ENCODE measurements at regions not wholly inside any gene's neighbourhood (a gene's known extent, or its start where the extent isn't known, plus 50 kb on each side); places are given as distances from the start of the nearest gene placed in this dataset.
A peak's percentile ranks its signal among the peaks of the same experiment; 100 is the strongest.

DNA sequence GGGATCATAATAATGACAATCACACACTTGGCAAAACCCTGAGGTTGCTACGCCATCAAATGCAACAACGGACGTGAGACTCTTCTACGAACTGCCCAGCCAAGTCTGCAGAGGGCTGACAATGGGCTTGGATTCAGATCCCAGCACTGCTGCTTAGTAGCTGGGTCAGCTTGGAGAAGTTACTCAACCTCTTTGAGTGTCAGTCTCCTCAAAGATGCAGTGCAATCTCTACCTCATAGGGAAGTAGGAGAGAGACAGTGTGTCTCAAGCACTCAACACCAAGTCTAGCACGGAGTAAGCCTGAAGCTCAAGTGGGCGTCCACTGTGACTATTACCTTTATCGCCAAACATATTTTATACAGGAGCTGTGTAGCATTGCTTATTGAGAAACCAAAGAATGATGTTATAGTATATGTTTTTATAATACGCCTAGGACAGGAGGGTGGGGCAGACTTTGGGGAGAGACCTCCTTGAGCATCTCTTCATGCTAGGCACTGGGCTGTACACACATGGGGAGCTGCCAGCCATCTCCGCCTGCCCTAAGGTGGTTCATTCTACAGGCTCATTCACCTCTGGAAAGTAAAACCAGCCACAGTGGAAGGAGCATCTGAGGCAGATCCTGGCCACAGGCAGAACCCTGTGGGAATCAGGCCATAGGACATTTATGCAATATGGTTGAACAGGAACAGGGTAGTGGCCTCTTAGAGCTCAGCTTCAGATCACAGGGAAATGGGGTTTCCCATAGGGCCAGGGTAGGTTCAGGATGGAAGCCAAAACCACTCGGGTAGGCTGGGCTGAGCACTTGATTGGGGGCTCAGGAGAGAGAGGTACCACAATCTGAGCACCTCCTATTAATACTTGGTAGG lies 160.2 kb downstream of the MRPL14 start:
- in situ Hi-C loops (cut with MboI; ENCODE audit: low sequenced_read_pairs): no loop called here
- Histone ChIP-seq H3K4me1 (no peaks in the 10 kb centered on the region), H3K9me3 (no peaks in the 10 kb centered on the region), H3K36me3 (replicated peaks) (no peaks in the 10 kb centered on the region), H3K4me3 (no peak overlapping the region), H3K27me3 (ENCODE audit: low read depth) (no peaks in the 10 kb centered on the region)
- DNase-seq (ENCODE audit: low spot score in 2 of 2): no peak

DNA sequence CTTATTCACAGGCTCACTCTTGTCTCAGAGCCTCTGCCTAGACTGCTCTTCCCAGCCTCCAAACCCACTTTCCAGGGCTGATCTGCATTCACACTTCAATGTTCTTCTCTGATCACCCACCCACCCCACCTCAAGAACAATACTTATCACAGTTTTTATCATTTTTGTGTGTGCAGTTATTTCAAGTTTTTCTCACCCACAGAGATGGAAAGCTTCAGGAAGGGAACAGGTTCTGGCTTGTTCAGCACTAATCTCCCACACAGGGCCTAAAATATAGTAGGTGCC lies 160.9 kb downstream of the MRPL14 start:
- H3K4me1 ChIP-seq: no peaks in the 10 kb centered on the region
- no peak overlapping the region for H3K4me3 ChIP-seq

DNA sequence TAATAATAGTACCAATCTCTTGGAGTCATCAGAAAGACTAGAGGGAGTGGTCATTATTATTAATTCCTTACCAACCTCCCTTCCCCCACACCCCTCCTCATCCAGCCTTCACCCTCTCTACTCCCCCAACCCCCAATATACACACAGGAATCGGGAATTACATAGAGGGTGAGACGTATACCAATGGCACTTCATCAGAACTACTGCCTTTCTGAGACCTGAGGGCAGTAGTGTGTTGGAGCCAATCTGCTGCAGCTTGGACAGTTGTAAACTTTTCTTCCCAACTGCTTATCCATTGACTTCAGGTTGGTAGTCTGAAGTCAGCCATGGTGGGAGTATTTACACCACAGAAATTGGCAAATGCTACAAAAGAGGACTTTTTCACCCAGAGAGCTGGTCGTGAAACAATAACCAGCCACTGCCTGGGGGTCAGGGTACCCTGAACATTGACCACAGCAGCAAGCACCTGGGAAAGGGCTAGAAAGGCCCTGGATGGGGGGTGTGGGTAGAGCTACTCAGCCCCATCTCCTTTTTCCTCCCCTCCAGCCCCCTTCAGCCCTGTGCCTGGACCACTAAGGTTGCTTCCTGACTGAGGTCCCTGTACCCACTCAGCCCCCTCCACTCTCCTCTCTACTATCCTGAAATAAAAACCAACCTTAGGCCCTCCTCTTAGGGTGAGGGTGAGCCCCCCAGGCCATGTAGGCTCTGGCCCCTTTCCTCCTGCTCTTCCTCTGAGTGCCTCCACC lies 161.5 kb downstream of the MRPL14 start:
- H3K9me3 ChIP-seq: no peaks in the 10 kb centered on the region
- H3K4me3 ChIP-seq: no peak overlapping the region
- 0 out of 2 replicates have a peak, but pooled peaks cover 2% of the 10 kb centered on the region for H3K27me3 ChIP-seq (ENCODE audit: low read depth)
- in situ Hi-C loops (cut with MboI; ENCODE audit: low sequenced_read_pairs): no loop called here
- H3K36me3 ChIP-seq (replicated peaks): no peaks in the 10 kb centered on the region
- DNase-seq (ENCODE audit: low spot score in 2 of 2): no peak
- no peaks in the 10 kb centered on the region for H3K4me1 ChIP-seq

More for the DNA sequence above, 160.9 kb downstream of the MRPL14 start:
- no peak for DNase-seq (ENCODE audit: low spot score in 2 of 2)
- in situ Hi-C loops (cut with MboI; ENCODE audit: low sequenced_read_pairs): no loop called here
- Histone ChIP-seq H3K9me3 (no peaks in the 10 kb centered on the region), H3K36me3 (replicated peaks) (no peaks in the 10 kb centered on the region), H3K27me3 (ENCODE audit: low read depth) (0 out of 2 replicates have a peak, but pooled peaks cover 2% of the 10 kb centered on the region)

DNA sequence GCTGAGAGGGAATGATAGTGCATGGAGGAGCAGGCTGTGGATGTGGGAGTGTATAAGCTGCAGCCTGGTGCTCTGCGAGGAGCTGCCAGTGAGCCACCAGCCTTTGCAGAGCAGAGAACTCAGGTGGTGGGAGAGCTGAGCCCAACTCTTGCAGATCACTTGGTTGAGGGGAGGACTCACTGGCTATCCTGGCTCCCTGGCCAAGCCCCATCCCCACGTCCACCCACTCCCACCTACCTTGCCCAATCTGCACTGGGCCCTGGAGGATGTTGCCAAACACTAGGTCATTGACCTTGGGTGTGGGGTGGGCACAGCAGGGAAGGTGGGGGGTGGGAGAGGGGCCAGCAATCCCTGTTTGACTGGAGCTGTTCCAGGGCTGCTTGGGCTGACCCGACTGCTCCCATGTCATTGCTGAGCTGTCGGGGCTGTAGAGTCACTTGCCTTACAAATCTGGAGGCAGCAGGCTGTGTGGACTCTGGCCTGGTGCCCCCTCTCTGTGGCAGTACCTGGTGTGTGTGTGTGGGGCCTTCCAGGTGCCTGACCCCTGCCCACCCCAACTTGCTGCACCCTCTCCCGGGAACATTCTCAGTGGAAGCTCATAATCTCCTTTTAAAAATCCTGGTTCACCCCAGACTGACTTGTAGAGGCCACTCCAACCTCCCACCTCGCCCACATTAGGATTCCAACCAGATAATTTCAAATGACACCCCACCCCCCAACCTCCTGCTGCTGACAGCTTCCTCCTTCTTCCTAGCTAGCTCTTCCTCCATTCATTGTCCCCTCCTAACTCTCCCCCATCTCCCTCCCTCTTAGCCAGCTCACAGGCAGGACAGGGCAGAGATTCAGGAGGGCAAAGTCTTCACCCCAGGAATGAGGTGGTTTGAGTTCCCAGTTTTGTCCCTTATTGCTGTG lies 162.3 kb downstream of the MRPL14 start:
- no peaks in the 10 kb centered on the region for H3K9me3 ChIP-seq
- in situ Hi-C loops (cut with MboI; ENCODE audit: low sequenced_read_pairs): no loop called here
- DNase-seq (ENCODE audit: low spot score in 2 of 2): no peak
- no peaks in the 10 kb centered on the region for H3K36me3 ChIP-seq (replicated peaks)
- no peaks in the 10 kb centered on the region for H3K4me1 ChIP-seq
- H3K4me3 ChIP-seq: no peak overlapping the region
- 0 out of 2 replicates have a peak, but pooled peaks cover 2% of the 10 kb centered on the region for H3K27me3 ChIP-seq (ENCODE audit: low read depth)

DNA sequence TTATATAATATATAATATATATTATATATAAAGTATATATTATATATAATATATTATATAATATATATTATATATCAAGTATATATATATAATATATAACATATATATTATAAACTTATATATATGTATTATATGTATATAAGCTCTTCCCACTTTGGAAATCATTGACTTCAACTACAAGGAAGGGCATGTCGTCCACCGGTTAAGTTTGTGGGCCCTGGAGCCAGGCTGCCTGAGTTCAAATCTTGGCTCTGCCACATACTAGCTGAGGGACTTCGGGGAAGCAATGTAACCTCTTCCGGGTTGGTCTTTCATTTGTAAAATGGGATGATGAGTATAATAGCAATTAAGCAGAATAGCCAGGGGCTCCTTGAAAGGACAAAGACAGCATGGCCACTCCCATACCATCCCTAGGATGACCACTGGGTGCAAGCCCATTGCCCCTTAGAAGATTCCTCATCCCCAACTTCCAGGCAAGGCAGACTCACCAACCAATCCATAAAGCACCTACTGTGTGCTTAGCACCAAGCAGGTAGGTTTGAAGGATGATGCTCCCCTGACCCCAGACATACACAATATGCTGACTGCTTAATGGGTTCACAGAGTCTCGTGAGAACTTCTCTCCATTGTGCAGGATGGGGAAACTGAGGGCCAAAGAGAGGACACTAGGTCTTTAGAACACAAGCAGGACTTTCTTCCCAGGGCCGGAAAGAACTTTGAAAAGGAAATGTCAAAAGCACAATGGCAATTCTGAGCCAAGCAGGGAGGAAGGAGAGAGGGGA lies 163.2 kb downstream of the MRPL14 start:
- in situ Hi-C loops (cut with MboI; ENCODE audit: low sequenced_read_pairs): no loop called here
- Histone ChIP-seq H3K27me3 (ENCODE audit: low read depth) (peaks cover 2% of the 10 kb centered on the region; the same call in 1 of the 2 replicates), H3K4me1 (no peaks in the 10 kb centered on the region), H3K4me3 (no peak overlapping the region), H3K36me3 (replicated peaks) (no peaks in the 10 kb centered on the region), H3K9me3 (no peaks in the 10 kb centered on the region)
- no peak for DNase-seq (ENCODE audit: low spot score in 2 of 2)

DNA sequence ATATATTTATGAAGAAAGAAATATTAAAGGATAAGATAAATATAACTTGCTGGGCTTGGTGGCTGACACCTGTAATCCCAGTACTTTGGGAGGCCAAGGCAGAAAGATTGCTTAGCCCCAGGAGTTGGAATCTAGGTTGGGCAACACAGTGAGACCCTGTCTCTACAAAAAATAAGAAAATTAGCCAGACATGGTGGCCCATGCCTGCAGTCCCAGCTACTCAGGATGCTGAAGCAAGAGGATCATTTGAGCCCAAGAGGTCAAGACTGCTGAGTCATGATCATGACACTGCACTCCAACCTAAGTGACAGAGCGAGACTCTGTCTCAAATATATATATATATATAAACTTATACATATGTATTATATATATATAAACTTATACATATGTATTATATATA lies 164.0 kb downstream of the MRPL14 start:
- Histone ChIP-seq H3K27me3 (ENCODE audit: low read depth) (peaks cover 2% of the 10 kb centered on the region; the same call in 1 of the 2 replicates), H3K9me3 (no peaks in the 10 kb centered on the region), H3K4me1 (no peaks in the 10 kb centered on the region), H3K36me3 (replicated peaks) (no peaks in the 10 kb centered on the region), H3K4me3 (no peak overlapping the region)
- no peak for DNase-seq (ENCODE audit: low spot score in 2 of 2)
- in situ Hi-C loops (cut with MboI; ENCODE audit: low sequenced_read_pairs): no loop called here

DNA sequence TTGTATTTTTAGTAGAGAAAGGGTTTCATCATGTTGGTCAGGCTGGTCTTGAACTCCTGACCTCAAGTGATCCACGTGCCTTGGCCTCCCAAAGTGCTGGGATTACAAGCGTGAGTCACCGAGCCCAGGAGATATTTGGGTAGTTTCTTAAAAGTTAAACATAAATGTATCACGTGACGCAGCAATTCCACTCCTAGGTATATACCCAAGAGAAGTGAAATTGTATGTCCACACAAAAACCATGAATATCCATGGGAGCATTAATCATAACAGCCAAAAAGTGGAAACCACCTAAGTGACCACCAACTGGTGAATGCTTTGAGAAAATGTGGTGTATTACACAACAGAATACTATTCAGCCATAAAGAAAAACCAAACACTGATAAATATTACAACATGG lies 164.8 kb downstream of the MRPL14 start:
- no peak overlapping the region for H3K4me3 ChIP-seq
- in situ Hi-C loops (cut with MboI; ENCODE audit: low sequenced_read_pairs): no loop called here
- DNase-seq (ENCODE audit: low spot score in 2 of 2): no peak
- H3K9me3 ChIP-seq: no peaks in the 10 kb centered on the region
- H3K4me1 ChIP-seq: no peaks in the 10 kb centered on the region
- peaks cover 2% of the 10 kb centered on the region; the same call in 1 of the 2 replicates for H3K27me3 ChIP-seq (ENCODE audit: low read depth)
- H3K36me3 ChIP-seq (replicated peaks): no peaks in the 10 kb centered on the region

DNA sequence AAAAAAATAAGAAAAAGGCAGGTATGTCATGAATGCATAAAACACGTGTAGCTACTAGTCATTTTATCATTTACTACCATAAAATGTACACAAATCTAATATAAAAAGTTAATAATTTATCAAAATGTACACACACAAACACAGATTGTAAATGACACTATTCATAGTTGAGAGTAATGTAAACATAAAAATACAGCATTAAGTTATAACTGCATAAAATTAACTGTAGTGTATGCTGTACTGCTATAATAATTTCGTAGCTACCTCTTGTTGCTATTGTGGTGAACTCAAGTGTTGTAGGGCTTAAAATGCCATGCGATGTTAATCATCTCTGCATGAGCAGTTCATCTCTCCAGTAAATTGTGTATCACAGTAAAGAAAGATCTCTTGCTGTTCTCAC lies 170.0 kb downstream of the MRPL14 start:
- no peak for DNase-seq (ENCODE audit: low spot score in 2 of 2)
- in situ Hi-C loops (cut with MboI; ENCODE audit: low sequenced_read_pairs): no loop called here
- Histone ChIP-seq H3K4me3 (no peak overlapping the region), H3K9me3 (no peaks in the 10 kb centered on the region), H3K4me1 (no peaks in the 10 kb centered on the region), H3K27me3 (ENCODE audit: low read depth) (peaks cover 2% of the 10 kb centered on the region), H3K36me3 (replicated peaks) (no peaks in the 10 kb centered on the region)

DNA sequence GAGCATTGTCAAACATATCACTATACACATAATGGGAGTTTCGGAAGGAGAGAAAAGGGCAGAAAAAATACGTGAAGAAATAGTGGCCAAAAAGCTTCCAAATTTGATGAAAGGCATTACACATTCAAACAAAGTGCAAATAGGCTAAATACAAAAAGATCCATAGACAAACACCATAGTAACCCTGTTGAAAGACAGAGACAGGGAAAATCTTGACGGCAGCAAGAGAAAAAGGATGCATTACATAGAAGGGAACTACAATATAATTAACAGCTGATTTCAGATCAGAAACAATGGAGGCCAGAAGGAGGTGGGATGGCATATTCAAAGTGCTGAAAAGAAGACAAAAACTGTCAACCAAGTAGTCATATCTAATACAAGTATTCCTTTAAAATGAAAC lies 170.8 kb downstream of the MRPL14 start:
- H3K9me3 ChIP-seq: no peaks in the 10 kb centered on the region
- DNase-seq (ENCODE audit: low spot score in 2 of 2): no peak
- in situ Hi-C loops (cut with MboI; ENCODE audit: low sequenced_read_pairs): no loop called here

DNA sequence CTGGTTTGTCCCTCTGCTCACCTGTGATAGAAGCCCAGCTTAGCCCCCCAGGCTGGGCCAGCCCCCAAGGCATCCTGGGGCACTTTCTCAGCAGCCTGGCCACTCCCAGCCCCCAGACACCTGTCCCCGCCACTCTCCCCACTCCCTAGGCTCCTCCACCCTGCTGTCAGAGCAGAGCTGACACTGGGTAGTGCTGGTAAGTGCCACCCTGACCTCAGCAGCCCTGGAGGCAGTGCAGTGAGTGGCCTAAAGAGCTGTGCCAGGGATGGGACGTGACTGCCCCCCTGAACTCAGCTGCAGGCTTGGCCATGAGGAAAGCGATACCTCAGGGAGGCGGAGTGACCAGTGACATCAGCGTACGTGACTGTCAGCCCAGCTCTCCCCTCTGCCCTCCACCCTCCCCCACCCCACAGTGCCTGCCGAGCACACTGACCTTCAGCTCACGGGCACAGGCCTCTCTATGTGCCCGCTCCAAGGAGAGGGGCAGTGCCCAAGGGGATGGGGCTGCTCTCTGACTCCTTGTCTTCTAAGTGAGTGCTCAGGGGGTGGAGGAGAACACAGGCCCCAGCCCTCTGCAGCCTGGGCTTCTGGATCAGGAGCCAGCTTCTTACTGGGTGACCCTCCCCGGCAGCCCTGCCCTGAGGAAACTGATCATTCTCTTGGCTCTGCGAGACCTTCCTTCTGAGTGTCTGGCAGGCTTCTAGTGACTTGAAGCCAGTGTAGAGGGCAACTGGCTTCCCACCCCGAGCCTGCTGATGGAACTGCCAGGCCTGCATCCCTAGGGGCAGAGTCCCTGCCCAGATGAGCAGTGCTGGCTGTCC lies 172.7 kb downstream of the MRPL14 start:
- Histone ChIP-seq H3K27me3 (ENCODE audit: low read depth) (no peaks in the 10 kb centered on the region; the same call in none of the 2 replicates), H3K4me1 (no peaks in the 10 kb centered on the region), H3K4me3 (no peak overlapping the region), H3K36me3 (replicated peaks) (no peaks in the 10 kb centered on the region), H3K9me3 (no peaks in the 10 kb centered on the region)
- in situ Hi-C loops (cut with MboI; ENCODE audit: low sequenced_read_pairs): no loop called here
- DNase-seq (ENCODE audit: low spot score in 2 of 2): no peak

More for the DNA sequence above, 170.8 kb downstream of the MRPL14 start:
- Histone ChIP-seq H3K4me3 (no peak overlapping the region), H3K36me3 (replicated peaks) (no peaks in the 10 kb centered on the region), H3K27me3 (ENCODE audit: low read depth) (no peaks in the 10 kb centered on the region; the same call in none of the 2 replicates), H3K4me1 (no peaks in the 10 kb centered on the region)

DNA sequence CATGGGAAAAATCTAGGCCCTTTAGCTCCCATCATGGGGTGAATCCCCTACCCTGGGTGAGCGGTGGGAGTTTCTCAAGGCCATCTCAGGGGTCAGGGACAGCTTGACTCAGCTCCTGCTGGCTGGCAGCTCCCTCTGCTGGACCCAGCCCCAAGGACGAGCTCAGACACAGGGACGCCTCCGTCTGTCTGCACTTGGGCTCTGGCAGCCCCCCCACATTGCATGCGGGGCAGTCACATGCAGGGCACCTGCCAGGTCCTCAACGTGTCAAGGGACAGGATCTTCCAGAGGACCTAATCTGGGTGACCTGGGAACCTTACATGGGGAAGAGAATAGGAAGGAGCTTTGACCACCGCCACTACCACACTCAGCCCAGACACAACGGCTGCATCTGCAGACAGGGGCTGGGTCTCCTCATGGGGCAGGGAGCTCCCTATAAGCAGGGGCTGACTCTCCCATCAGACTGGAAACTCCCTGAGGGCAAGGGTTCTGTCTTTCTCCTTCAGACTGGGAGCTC lies 173.4 kb downstream of the MRPL14 start:
- no peak overlapping the region for H3K4me3 ChIP-seq
- no peaks in the 10 kb centered on the region for H3K9me3 ChIP-seq
- no peaks in the 10 kb centered on the region; the same call in 1 of the 2 replicates for H3K27me3 ChIP-seq (ENCODE audit: low read depth)
- H3K4me1 ChIP-seq: no peaks in the 10 kb centered on the region
- H3K36me3 ChIP-seq (replicated peaks): no peaks in the 10 kb centered on the region
- peak in 1 of 2 experiments; percentile 24 for DNase-seq (ENCODE audit: low spot score in 2 of 2)
- in situ Hi-C loops (cut with MboI; ENCODE audit: low sequenced_read_pairs): no loop called here

DNA sequence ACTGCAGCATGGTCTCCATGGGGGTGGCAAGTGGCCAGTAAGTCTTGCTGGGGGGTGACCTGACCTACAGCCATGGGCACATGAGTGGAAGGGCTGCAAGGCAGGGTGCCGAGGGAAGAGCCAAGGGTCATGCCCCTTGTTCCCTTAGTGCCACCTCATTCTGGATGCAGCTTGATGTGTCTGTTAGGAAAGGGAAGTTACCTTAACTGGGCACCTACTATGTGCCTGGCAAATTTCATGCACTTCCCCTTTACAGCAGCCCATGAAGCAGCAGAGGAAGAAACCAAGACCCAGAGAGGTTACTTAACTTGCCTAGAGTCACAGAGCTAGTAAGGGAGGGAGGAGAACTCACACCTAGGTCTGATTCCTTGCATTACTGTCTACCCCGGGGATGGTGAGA lies 174.0 kb downstream of the MRPL14 start:
- H3K36me3 ChIP-seq (replicated peaks): no peaks in the 10 kb centered on the region
- H3K27me3 ChIP-seq (ENCODE audit: low read depth): no peaks in the 10 kb centered on the region; the same call in 1 of the 2 replicates
- H3K4me3 ChIP-seq: no peak overlapping the region
- no peaks in the 10 kb centered on the region for H3K4me1 ChIP-seq
- DNase-seq (ENCODE audit: low spot score in 2 of 2): no peak
- in situ Hi-C loops (cut with MboI; ENCODE audit: low sequenced_read_pairs): no loop called here
- H3K9me3 ChIP-seq: no peaks in the 10 kb centered on the region

Measured in HAP-1 (cell line).